GM18861 (cell line): ENCODE measurements at regions not wholly inside any gene's neighbourhood (a gene's known extent, or its start where the extent isn't known, plus 50 kb on each side); places are given as distances from the start of the nearest gene placed in this dataset.

Experiments used
- ATAC-seq: cut with Tn5 transposase; IDR thresholded peaks from one replicate; pipeline ENCODE4 v1.9.1; 2021; ENCODE audit not compliant: unreplicated experiment

- no peak for ATAC-seq
Observed at GRCh38 chr12:34188974-34189373, 166.7 kb downstream of the ALG10 start.

- ATAC-seq = no peak
Observed at GRCh38 chr12:34190054-34190453, 167.8 kb downstream of the ALG10 start.

DNA sequence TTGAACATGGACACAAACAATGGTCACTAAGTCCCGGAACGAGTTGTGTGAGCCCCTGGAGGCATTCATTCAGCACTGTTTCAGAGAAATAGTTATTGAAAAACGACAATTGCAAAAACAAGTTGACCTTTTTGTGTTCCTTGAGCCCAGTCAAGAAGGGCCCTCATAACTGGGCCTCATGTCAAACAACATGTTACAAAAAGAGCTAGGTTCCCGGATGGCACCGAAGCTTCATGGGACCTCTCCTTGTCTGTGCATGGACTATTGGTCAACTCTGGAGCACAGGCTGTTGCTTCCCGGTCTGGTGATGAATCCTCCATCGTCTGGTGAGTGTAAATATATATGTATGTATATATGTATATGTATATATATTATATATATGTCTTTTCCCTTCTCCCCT lies 176.6 kb downstream of the ALG10 start:
- ATAC-seq = no peak

- ATAC-seq = no peak
Observed at GRCh38 chr12:34203866-34204620, 181.7 kb downstream of the ALG10 start.

DNA sequence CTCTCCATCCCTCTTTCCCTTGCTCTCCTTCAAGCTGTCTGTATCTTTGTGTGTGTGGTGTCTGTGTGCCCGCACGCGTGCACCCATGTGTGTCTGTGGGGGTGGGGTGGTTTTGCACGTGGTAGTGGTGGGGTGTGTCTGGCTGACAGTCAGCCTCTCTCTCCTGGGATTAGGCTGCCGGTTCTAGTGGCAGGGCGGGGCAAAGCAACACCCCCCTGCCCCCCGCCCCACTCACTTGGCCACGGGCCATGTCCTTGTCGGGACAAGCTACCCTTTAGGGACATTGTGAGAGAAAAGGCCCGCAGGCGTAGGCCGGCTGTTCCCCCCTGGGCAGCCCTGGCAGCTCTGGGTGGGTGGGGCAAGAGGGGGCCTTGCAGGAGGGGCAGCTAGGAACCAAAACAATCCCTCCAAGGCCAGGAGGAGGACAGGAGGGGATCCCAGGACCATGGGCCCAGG lies 182.6 kb downstream of the ALG10 start:
- no peak for ATAC-seq

GRCh38 chr12:34205401-34205800 lies 183.1 kb downstream of the ALG10 start:
- ATAC-seq = no peak

DNA sequence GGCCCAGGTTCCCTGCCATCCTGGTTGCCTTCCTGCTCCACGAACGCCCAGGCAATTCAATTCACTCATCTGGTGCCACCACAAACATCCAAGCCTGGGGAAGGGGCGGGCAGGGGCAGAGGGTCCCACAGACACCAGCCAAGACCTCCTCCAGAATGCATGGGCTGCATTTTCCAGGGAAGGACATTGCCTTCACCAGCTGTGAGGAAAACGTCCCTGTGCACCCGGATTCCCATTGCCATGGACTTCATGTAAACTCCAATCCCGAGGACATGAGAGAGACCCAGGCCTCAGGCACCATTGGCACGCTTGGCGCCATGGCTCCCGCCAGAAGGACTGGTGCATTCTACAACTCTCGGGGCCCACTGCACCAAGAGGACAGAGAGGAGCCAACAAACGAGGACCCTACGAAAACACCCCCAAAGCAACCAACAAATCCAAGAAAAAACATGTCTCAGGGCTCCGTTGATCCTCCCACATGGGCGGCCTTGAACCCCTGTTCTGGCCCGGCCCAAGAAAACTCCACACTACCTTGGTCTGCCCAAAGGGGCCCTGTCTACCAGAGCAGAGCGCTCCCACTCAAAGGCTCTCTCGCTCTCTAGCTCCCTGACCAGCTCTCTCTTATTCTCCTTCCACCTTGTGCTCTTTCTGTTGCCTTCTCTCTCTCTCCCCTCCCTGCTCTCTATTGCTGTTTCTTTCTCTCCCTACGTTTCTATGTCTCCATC lies 183.9 kb downstream of the ALG10 start:
- ATAC-seq = no peak

DNA sequence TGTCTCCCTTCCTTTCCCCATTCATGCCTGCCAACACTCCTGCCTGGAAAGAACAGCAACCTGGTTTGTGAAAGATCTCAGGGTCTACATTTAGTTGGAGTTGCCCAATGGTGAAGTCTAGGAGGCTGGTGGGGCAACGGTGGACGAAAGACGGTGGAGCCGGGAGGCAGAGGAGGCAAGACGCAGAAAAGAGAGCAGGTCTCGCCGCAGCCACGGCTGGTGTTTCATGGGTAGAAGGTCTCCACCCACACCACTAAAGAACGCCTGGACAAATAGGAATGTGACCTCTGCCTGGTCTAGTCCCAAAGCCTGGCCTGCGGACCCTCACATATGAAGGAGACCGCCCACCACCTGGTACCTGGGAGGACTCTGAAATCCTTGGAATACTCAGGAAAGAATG lies 185.6 kb downstream of the ALG10 start:
- no peak for ATAC-seq

DNA sequence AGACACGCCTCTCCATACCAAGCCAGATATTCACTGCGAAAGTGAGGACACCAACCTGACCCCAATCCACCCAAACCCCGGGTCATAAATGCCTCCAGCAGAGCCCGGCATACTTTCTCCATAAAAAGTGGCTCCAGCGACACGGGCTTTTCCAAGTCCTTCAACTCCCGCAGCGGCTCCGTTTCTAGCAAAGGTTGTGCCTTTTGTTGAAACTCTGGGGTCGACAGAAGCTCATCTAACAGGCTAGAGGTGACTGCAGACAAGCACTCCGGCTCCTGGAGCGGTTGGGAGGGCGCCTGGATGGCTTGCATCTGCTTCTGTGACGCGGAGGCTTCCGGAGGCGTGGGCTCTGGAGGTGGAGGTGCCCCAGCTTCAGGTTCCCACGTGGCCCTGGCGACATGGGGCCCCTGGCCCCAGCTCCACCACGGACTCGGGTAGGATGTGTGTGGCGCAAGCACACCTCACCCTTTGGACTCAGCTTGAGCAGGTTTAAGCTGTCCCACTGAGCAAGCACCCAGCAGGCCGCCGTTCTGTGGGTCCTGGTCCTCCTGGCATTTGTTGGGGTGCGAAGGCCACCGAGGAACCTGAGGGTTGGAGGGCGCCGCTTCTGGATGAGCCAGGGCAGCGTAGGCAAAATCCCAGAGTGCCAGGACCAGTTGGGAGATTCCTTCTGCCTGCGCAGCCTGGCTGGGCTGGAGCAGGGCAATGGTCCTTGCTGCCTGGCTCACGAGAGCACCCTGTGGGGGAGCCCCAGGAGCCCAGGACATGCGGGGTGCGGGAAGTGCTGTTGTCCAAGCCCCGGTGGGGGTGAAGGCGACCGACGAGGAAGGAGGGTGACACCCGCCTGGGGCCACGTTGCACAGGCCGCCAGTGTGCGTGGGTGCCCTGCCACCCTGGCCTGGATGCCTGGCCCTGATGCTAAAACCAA lies 186.3 kb downstream of the ALG10 start:
- ATAC-seq = no peak

GRCh38 chr12:34209259-34209835 lies 187.1 kb downstream of the ALG10 start:
- ATAC-seq = no peak

DNA sequence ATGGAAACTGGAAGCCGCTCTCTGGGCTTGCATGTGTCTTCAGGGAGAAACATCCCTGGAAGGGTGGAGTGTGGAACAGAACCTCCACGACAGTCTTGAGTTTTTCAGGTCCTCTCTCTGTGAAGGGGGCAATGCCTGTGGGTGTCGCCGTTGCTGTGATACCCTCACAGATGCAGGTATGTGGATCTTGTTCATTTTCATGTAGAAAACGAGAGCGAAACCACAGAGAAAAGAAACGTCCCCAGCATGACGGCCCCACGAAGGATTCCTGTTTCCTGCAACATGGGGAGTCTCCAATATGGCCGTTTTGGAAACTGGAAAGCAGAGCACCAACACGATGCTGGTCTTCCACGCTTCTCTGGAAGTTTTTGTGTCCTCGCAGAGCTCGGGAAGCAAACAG lies 187.9 kb downstream of the ALG10 start:
- ATAC-seq = no peak

DNA sequence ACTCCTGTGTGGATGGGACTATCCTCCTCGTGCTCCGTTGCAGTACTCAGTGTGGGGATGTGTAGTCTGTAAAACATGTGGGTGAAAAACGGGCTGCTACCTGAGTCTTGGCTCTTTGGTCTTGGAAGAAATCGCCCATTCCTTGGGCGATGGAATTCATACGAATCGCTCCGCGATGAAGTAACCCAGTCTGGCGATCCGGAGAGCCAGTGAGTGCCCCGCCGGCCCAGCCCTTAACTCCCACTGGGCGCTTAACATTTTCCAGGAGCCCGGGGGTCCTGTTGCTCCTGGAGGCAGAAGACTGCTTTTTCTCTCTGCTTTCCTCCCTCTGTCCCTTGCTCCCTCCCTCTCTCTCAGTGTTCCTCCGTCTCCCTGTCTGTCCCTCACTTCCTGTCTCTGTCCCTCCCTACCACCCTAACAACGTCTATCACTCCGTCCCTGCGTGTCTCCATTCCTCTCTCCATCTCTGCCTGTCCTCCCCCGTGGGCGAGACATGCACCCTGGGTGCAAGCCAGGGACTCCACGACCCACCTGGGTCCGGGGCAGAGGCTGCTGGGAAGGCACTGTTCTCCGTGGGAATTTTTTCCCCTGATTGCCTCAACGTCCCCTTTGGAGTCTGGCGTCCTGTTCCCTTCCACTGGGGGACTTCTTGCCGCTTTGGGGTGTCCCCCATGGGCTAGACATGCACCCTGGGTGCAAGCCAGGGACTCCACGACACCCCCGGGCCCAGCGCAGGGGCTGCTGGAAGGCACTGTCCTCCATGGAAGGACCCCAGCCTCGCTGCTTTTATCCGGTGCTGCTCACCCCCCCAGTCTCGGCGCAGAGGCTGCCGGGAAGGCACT lies 188.6 kb downstream of the ALG10 start:
- no peak for ATAC-seq

GRCh38 chr12:34212651-34213050 lies 190.4 kb downstream of the ALG10 start:
- no peak for ATAC-seq

DNA sequence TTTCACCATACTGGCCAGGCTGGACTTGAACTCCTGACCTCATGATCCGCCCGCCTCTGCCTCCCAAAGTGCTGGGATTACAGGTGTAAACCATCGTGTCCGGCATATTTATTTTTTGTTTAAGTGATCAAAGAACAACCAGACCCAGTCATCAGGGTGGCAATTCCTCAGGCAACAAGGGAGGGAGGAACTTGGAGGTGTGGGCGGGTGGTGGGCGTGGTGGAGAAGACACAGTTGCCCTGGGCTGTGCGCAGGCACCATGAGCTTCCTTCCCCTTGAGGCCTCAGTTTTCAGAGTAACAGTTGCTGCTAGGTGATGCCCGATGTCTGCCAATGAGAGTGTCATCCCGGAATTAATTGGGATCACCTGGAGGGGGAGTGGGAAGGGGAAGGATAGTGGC lies 191.7 kb downstream of the ALG10 start:
- ATAC-seq = no peak

DNA sequence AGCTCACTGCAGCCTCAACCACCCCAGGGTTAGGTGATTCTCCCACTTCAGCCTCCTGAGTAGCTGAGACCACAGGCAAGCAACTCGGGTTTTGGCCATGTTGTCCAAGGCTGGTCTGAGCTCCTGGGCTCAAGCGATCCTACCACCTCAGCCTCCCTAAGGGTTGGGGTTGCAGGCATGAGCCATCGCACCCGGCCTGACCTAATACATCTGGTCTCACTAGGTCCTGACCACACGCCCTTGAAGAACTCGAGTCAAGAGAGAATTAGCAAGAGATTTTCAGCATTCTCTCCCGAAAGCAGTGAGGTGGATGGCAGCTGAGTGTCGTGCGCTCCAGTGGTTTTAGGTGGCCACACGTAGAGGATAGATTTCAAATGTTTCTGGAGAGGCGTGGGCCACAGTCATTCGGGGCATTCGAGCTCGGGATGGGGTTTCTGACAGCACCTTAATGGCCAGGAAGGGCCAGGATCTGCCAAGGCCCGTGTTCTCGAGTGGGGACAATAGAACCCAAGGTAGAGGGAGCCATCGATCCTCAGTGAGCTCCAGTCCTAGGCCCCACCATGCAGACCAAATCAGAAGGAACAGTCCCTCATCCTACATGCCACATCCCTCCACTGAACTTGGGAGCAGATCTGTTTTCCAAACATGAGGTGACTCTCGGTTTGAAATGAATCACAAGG lies 193.1 kb downstream of the ALG10 start:
- no peak for ATAC-seq

DNA sequence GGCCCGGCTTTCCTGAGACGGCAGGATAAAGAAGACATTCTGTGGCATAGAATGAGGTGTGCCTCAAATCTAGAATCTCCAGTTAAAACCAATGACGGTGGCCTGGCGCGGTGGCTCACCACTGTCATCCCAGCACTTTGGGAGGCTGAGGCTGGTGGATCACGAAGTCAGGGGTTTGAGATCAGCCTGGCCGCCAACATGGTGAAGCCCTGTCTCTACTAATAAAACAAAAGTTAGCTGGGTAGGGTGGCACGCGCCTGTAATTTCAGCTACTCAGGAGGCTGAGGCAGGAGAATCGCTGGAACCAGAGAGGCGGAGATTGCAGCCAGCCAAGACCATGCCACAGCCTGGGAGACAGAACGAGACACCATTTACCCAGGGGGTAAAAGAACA lies 193.6 kb downstream of the ALG10 start:
- no peak for ATAC-seq

GRCh38 chr12:34217660-34218059 lies 195.4 kb downstream of the ALG10 start:
- ATAC-seq = no peak

- no peak for ATAC-seq
Observed at GRCh38 chr12:34218193-34219045, 196.1 kb downstream of the ALG10 start.
